ENCODE measurements at regions not wholly inside any gene's neighbourhood (a gene's known extent, or its start where the extent isn't known, plus 50 kb on each side); places are given as distances from the start of the nearest gene placed in this dataset.

DNA sequence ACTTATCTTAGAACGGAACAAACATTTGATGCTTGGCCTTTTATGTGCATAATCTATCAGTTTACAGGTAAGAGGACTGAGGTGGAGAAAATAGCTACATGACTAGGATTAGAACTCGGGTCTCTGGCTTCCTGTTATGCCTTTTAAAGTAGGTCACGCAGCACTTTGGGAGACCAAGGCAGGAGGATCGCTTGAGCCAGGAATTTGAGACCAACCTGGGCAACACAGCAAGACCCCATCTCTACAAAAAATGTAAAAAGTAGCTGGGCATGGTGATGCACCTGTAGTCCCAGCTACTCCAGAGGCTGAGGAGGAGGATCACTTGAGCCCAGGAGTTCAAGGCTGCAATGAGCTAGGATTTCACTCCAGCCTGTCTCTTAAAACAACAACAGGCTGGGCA is 81.9 kb upstream of the AKT3 start:
- DNase-seq (ENCODE audit: low read depth, low spot score): no peak
- Histone ChIP-seq H3K27me3 (ENCODE audit: control insufficient read depth, insufficient read depth, low read length) (peaks cover 2% of the 10 kb centered on the region), H3K9me3 (ENCODE audit: control insufficient read depth, insufficient read depth, low read length) (no peaks in the 10 kb centered on the region), H3K4me3 (ENCODE audit: low read depth, low read length) (no peak overlapping the region), H3K27ac (ENCODE audit: low read depth, low read length) (no peak overlapping the region)
- POLR2A ChIA-PET: no interaction called here
- CTCF ChIA-PET: no interaction called here
- TF ChIP-seq, protein P1, sequence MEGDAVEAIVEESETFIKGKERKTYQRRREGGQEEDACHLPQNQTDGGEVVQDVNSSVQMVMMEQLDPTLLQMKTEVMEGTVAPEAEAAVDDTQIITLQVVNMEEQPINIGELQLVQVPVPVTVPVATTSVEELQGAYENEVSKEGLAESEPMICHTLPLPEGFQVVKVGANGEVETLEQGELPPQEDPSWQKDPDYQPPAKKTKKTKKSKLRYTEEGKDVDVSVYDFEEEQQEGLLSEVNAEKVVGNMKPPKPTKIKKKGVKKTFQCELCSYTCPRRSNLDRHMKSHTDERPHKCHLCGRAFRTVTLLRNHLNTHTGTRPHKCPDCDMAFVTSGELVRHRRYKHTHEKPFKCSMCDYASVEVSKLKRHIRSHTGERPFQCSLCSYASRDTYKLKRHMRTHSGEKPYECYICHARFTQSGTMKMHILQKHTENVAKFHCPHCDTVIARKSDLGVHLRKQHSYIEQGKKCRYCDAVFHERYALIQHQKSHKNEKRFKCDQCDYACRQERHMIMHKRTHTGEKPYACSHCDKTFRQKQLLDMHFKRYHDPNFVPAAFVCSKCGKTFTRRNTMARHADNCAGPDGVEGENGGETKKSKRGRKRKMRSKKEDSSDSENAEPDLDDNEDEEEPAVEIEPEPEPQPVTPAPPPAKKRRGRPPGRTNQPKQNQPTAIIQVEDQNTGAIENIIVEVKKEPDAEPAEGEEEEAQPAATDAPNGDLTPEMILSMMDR (IDR thresholded peaks at IDR 0.05; ENCODE audit: low read depth, low read length): no peak

DNA sequence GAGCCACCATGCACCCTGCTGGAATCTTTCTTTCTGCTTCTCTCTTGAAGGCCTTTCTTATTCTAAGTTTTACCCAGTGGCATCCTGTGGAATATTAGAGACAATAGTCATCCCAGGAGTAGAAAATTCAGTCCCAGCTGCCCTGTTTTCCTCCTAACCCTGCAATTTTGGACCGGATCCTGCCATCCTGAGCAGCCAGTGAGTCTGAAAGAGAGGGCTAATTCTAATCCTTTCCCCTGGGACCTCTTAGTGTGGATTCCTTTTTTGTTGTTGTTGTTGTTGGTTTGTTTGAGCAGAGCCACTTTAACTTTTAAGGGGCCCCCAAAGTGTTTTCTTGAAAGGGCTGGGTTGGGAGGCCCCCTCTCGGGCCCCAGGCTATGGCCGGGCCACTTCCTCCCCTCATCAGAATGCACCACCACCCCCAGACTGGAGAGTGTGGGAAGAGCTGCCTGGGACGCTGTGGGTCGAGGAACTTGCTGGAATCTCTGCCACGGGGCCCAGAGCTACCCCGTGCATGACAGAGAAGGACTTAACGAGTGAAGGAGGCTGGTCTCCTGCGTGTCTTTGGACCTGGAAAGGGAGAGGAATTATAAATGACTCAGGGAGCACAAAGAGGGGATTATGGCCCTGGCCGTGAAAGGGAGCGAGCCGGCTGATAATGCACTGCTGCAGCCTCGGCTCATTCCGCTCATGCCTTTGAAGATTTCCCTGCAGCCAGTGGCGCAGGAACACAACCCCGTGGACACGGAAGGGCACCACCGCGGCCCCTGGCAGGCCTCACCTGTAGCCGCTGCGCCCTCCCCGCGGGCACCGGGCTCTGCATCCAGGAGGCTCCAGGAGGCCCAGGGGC is 81.0 kb upstream of the AKT3 start:
- no peak for DNase-seq (ENCODE audit: low read depth, low spot score)
- peaks cover 2% of the 10 kb centered on the region for H3K27me3 ChIP-seq (ENCODE audit: control insufficient read depth, insufficient read depth, low read length)
- no peaks in the 10 kb centered on the region for H3K9me3 ChIP-seq (ENCODE audit: control insufficient read depth, insufficient read depth, low read length)
- TF ChIP-seq, protein P1 (IDR thresholded peaks at IDR 0.05; ENCODE audit: low read depth, low read length): no peak
- peak overlapping the region; percentile 21 for H3K27ac ChIP-seq (ENCODE audit: low read depth, low read length)
- no peak overlapping the region for H3K4me3 ChIP-seq (ENCODE audit: low read depth, low read length)
- ChIA-PET CTCF (no interaction called here), POLR2A (no interaction called here)

DNA sequence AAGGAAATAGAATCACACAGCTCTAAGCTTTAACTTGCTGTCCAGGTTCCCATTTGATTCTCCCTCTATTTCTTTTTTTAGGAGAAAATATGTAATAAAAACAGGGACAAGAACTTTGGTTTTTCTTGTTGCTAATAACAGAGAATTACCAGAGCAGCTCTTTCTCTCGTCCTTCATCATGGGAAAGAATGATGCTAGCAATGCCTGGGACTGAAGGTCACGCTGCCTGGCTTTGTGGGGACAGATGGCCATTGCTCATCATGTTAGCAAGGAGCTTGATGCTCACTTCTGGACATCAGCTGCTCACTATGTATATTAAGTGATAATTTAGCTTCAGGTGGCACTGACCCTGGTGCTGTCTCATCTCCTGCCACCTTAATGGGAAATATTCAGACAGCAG is 77.3 kb upstream of the AKT3 start:
- Histone ChIP-seq H3K4me3 (ENCODE audit: low read depth, low read length) (no peak overlapping the region), H3K27ac (ENCODE audit: low read depth, low read length) (no peak overlapping the region), H3K9me3 (ENCODE audit: control insufficient read depth, insufficient read depth, low read length) (peaks cover 3% of the 10 kb centered on the region; the same call in 1 of the 2 replicates), H3K27me3 (ENCODE audit: control insufficient read depth, insufficient read depth, low read length) (no peaks in the 10 kb centered on the region)
- CTCF ChIA-PET: interaction anchor here (1.0 to 1.3 kb wide), 2 partner anchors 345 to 346 kb away, joined by 3 read pairs; no protein-coding TSS in a partner anchor
- POLR2A ChIA-PET: no interaction called here
- TF ChIP-seq, protein P1 (IDR thresholded peaks at IDR 0.05; ENCODE audit: low read depth, low read length): no peak
- no peak for DNase-seq (ENCODE audit: low read depth, low spot score)

DNA sequence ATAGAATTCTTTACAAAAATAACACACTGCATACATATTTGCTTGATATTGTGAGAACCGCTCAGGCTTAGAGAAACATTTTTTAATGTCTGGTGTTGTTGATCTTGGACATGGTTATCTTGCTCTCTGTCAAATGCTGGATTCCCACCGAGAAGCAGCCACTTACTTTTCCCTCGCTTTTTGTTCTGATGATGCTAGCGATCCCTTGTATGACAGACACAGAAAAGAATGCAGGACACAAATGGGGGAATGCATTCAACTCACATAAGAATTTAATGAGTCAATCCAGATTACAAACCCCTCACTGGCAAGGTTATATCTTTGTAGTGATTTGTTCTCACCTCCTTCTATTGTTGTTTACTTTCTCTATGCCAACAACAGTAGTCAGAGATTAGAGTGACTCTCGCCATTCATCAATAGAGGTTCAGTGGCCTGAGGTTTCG is 76.8 kb upstream of the AKT3 start:
- CTCF ChIA-PET: interaction anchor here (0.5 to 1.3 kb wide), 3 partner anchors 346 to 373 kb away, joined by 3 to 5 read pairs (median 3); no protein-coding TSS in a partner anchor
- H3K9me3 ChIP-seq (ENCODE audit: control insufficient read depth, insufficient read depth, low read length): peaks cover 3% of the 10 kb centered on the region; the same call in 1 of the 2 replicates
- no peak overlapping the region for H3K4me3 ChIP-seq (ENCODE audit: low read depth, low read length)
- peak; percentile 76 for DNase-seq (ENCODE audit: low read depth, low spot score)
- POLR2A ChIA-PET: interaction anchor here (0.6 kb wide), 1 partner anchor 125 kb away, joined by 3 read pairs; no protein-coding TSS in a partner anchor
- no peaks in the 10 kb centered on the region for H3K27me3 ChIP-seq (ENCODE audit: control insufficient read depth, insufficient read depth, low read length)
- no peak overlapping the region for H3K27ac ChIP-seq (ENCODE audit: low read depth, low read length)
- TF ChIP-seq, protein P1 (IDR thresholded peaks at IDR 0.05; ENCODE audit: low read depth, low read length): no peak

DNA sequence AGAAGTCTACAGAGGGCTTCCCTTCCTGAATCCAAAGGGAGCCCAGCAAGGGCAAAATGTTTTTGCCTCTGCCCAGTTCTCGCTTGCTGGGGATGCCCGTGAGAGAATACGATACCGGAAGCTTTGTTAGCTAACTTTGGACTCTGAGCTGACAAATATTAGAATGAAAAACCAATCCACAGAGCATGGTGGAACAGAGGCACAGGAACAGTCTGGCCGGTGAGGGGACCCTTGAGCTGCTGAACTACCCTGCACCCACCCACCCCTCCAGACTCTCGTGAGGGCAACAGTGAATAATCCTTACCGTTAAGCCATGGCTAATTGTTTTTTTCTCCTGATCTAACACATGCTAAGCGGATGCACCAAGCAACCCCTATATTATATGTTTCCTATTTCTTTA is 76.3 kb upstream of the AKT3 start:
- H3K9me3 ChIP-seq (ENCODE audit: control insufficient read depth, insufficient read depth, low read length): peaks cover 3% of the 10 kb centered on the region; the same call in 1 of the 2 replicates
- H3K27me3 ChIP-seq (ENCODE audit: control insufficient read depth, insufficient read depth, low read length): no peaks in the 10 kb centered on the region
- no peak overlapping the region for H3K27ac ChIP-seq (ENCODE audit: low read depth, low read length)
- no peak for DNase-seq (ENCODE audit: low read depth, low spot score)
- POLR2A ChIA-PET: interaction anchor here (0.6 kb wide), 1 partner anchor 126 kb away, joined by 3 read pairs; no protein-coding TSS in a partner anchor
- TF ChIP-seq, protein P1 (IDR thresholded peaks at IDR 0.05; ENCODE audit: low read depth, low read length): no peak
- H3K4me3 ChIP-seq (ENCODE audit: low read depth, low read length): no peak overlapping the region
- CTCF ChIA-PET: no interaction called here

All from AG04450 (cell line).